Neuronal stem cell (in vitro differentiated cells): ENCODE measurements at regions not wholly inside any gene's neighbourhood (a gene's known extent, or its start where the extent isn't known, plus 50 kb on each side); places are given as distances from the start of the nearest gene placed in this dataset.

Source experiments
- DNase-seq: peaks from one replicate; pipeline ENCODE4 v3.0.0-alpha.2; 2013; ENCODE audit warnings: low spot score
- H2AFZ ChIP-seq: one replicate; pipeline ENCODE4 v1.6.1; 2013; ENCODE audit warnings: mild to moderate bottlenecking, low read length, inconsistent platforms
- H2AK5ac ChIP-seq: 2 replicates; pipeline ENCODE4 v1.6.1; 2013; ENCODE audit warnings: low read depth, mild to moderate bottlenecking, inconsistent platforms, low read length, moderate library complexity, mixed read lengths
- H2BK120ac ChIP-seq: 2 replicates; pipeline ENCODE4 v1.6.1; 2013; ENCODE audit warnings: low read depth, mild to moderate bottlenecking, inconsistent platforms, low read length, moderate library complexity, mixed read lengths
- H2BK12ac ChIP-seq: one replicate; pipeline ENCODE4 v1.6.1; 2013; ENCODE audit warnings: low read length, inconsistent platforms
- H2BK15ac ChIP-seq: 2 replicates; pipeline ENCODE4 v1.6.1; 2013; ENCODE audit warnings: mild to moderate bottlenecking, low read length, inconsistent platforms, mixed read lengths
- H2BK5ac ChIP-seq: one replicate; pipeline ENCODE4 v1.6.1; 2013; ENCODE audit warnings: inconsistent platforms, mild to moderate bottlenecking, low read length, moderate library complexity
- H3K14ac ChIP-seq: one replicate; pipeline ENCODE4 v1.6.1; 2013; ENCODE audit warnings: low read length, inconsistent platforms
- H3K18ac ChIP-seq: 2 replicates; pipeline ENCODE4 v1.6.1; 2013; ENCODE audit warnings: low read length, inconsistent platforms
- H3K23ac ChIP-seq: 2 replicates; pipeline ENCODE4 v1.6.1; 2013; ENCODE audit warnings: low read depth, mild to moderate bottlenecking, mixed read lengths, low read length, inconsistent platforms; ENCODE audit not compliant: poor library complexity
- H3K27ac ChIP-seq: replicated peaks from 3 replicates; pipeline ENCODE4 v1.5.1; 2013; ENCODE audit warnings: low read length, inconsistent platforms
- H3K27me3 ChIP-seq, 3 experiments: 2 replicates each; pipeline ENCODE4 v1.6.1; 2013; ENCODE audit warnings: low read length in 3 of 3, mild to moderate bottlenecking in 2 of 3, inconsistent platforms in 1 of 3, low read depth in 1 of 3, mixed read lengths in 1 of 3, moderate library complexity in 1 of 3; ENCODE audit not compliant: control insufficient read depth in 3 of 3, insufficient read depth in 3 of 3
- H3K36me3 ChIP-seq, 2 donors: replicated peaks in 1 of 2; 2 replicates each; pipeline ENCODE4 v1.6.1; 2013; ENCODE audit warnings: low read length in 2 of 2; ENCODE audit not compliant: control insufficient read depth in 2 of 2, insufficient read depth in 2 of 2
- H3K4ac ChIP-seq: 2 replicates; pipeline ENCODE4 v1.6.1; 2013; ENCODE audit warnings: inconsistent platforms, mild to moderate bottlenecking, low read length, moderate library complexity
- H3K4me1 ChIP-seq, 2 donors: 1 replicate in 1 of 2; 2 replicates in 1 of 2; pipeline ENCODE4 v1.6.1; 2013; ENCODE audit warnings: low read length in 2 of 2, low read depth in 1 of 2; ENCODE audit not compliant: control insufficient read depth in 2 of 2, insufficient read depth in 1 of 2
- H3K4me2 ChIP-seq: one replicate; pipeline ENCODE4 v1.6.1; 2013; ENCODE audit warnings: mild to moderate bottlenecking, low read length, inconsistent platforms; ENCODE audit not compliant: insufficient read depth, poor library complexity, severe bottlenecking
- H3K4me3 ChIP-seq, 2 donors: 2 replicates each; pipeline ENCODE4 v1.5.1; 2013; ENCODE audit warnings: low read length in 2 of 2, mild to moderate bottlenecking in 2 of 2, inconsistent platforms in 1 of 2, moderate library complexity in 1 of 2
- H3K79me1 ChIP-seq: one replicate; pipeline ENCODE4 v1.6.1; 2013; ENCODE audit warnings: low read depth, mild to moderate bottlenecking, inconsistent platforms, low read length, moderate library complexity
- H3K9ac ChIP-seq: one replicate; pipeline ENCODE4 v1.6.1; 2013; ENCODE audit warnings: mild to moderate bottlenecking, low read depth, low read length, inconsistent platforms; ENCODE audit not compliant: poor library complexity
- H3K9me3 ChIP-seq, 2 donors: replicated peaks in 1 of 2; 2 replicates each; pipeline versions ENCODE3 to v1.6.1; 2013; ENCODE audit warnings: low read length in 2 of 2, mild to moderate bottlenecking in 2 of 2, inconsistent platforms in 1 of 2, low read depth in 1 of 2, mixed read lengths in 1 of 2, moderate library complexity in 1 of 2; ENCODE audit not compliant: control insufficient read depth in 2 of 2, insufficient read depth in 1 of 2
- H4K8ac ChIP-seq: one replicate; pipeline ENCODE4 v1.6.1; 2013; ENCODE audit warnings: low read depth, mild to moderate bottlenecking, inconsistent platforms, low read length, moderate library complexity
- H4K91ac ChIP-seq: one replicate; pipeline ENCODE4 v1.6.1; 2013; ENCODE audit warnings: low read length, low read depth, mild to moderate bottlenecking, inconsistent platforms; ENCODE audit not compliant: poor library complexity
- WGBS, 2 donors: extraction: QIAGEN DNeasy Blood & Tissue Kit; methylation state at CpG; one replicate each; pipeline ENCODE4 v1.1.7; 2013; ENCODE audit warnings: missing lambda C conversion rate in 2 of 2, mixed read lengths in 1 of 2; ENCODE audit not compliant: insufficient read length in 2 of 2, insufficient replicate concordance in 1 of 2; ENCODE audit errors: extremely low coverage in 2 of 2; 5-methylcytosine and 5-hydroxymethylcytosine counted together

GRCh38 chr17:27085517-27085916, 208.4 kb upstream of the WSB1 start:
- no peak overlapping the region for H2AK5ac ChIP-seq
- H3K9ac ChIP-seq: no peak overlapping the region
- no peak overlapping the region for H3K14ac ChIP-seq
- H3K23ac ChIP-seq: no peak overlapping the region
- H3K9me3 ChIP-seq: peaks cover 0 to 30% of the 10 kb centered on the region in 2 donors
- no peaks in the 10 kb centered on the region for H3K79me1 ChIP-seq
- no peak overlapping the region for H2BK120ac ChIP-seq
- no peak overlapping the region for H3K4ac ChIP-seq
- H2BK5ac ChIP-seq: no peak overlapping the region
- no peaks in the 10 kb centered on the region for H3K27me3 ChIP-seq
- no peak overlapping the region for H3K27ac ChIP-seq
- H3K4me3 ChIP-seq: no peak overlapping the region
- H2AFZ ChIP-seq: no peak overlapping the region
- no peak overlapping the region for H2BK12ac ChIP-seq
- DNase-seq: no peak
- H3K4me2 ChIP-seq: no peak overlapping the region
- no peak overlapping the region for H4K8ac ChIP-seq
- no peak overlapping the region for H3K18ac ChIP-seq
- no peak overlapping the region for H2BK15ac ChIP-seq
- H4K91ac ChIP-seq: no peak overlapping the region
- H3K4me1 ChIP-seq: no peaks in the 10 kb centered on the region
- WGBS, 2 donors: no CpG with 5 or more reads among the region's 2 CpGs
- H3K36me3 ChIP-seq: no peaks in the 10 kb centered on the region

GRCh38 chr17:27086526-27086925, 207.4 kb upstream of the WSB1 start:
- H2AFZ ChIP-seq: no peak overlapping the region
- no peak overlapping the region for H2BK5ac ChIP-seq
- no peak overlapping the region for H2AK5ac ChIP-seq
- H3K14ac ChIP-seq: no peak overlapping the region
- H3K9me3 ChIP-seq: peaks cover 0 to 34% of the 10 kb centered on the region in 2 donors
- H4K8ac ChIP-seq: no peak overlapping the region
- H3K79me1 ChIP-seq: no peaks in the 10 kb centered on the region
- H3K4me1 ChIP-seq: no peaks in the 10 kb centered on the region
- H3K23ac ChIP-seq: no peak overlapping the region
- H4K91ac ChIP-seq: no peak overlapping the region
- H2BK15ac ChIP-seq: no peak overlapping the region
- H3K27ac ChIP-seq: no peak overlapping the region
- no peaks in the 10 kb centered on the region for H3K27me3 ChIP-seq
- H3K4me2 ChIP-seq: no peak overlapping the region
- H2BK12ac ChIP-seq: no peak overlapping the region
- no peak overlapping the region for H3K4me3 ChIP-seq
- H2BK120ac ChIP-seq: no peak overlapping the region
- H3K4ac ChIP-seq: no peak overlapping the region
- no CpG with 5 or more reads among the region's 4 CpGs for WGBS, 2 donors
- no peak overlapping the region for H3K18ac ChIP-seq
- H3K9ac ChIP-seq: no peak overlapping the region
- DNase-seq: no peak
- no peaks in the 10 kb centered on the region for H3K36me3 ChIP-seq

GRCh38 chr17:27087935-27088766, 205.8 kb upstream of the WSB1 start:
- H3K4me2 ChIP-seq: no peak overlapping the region
- no peak overlapping the region for H3K18ac ChIP-seq
- H3K4me3 ChIP-seq: no peak overlapping the region
- no peak overlapping the region for H2BK12ac ChIP-seq
- no peak overlapping the region for H3K27ac ChIP-seq
- H3K9ac ChIP-seq: no peak overlapping the region
- H4K8ac ChIP-seq: no peak overlapping the region
- no peak overlapping the region for H2AFZ ChIP-seq
- H3K36me3 ChIP-seq: no peaks in the 10 kb centered on the region
- H3K4ac ChIP-seq: no peak overlapping the region
- no peak overlapping the region for H2BK5ac ChIP-seq
- no peak overlapping the region for H2BK120ac ChIP-seq
- H2AK5ac ChIP-seq: no peak overlapping the region
- no peaks in the 10 kb centered on the region for H3K79me1 ChIP-seq
- no peak overlapping the region for H3K23ac ChIP-seq
- no peaks in the 10 kb centered on the region for H3K4me1 ChIP-seq
- no peak overlapping the region for H4K91ac ChIP-seq
- no peak for DNase-seq
- WGBS, 2 donors: 100% methylated on average over 2 to 3 of the region's 5 CpGs
- H2BK15ac ChIP-seq: no peak overlapping the region
- peaks cover 0 to 23% of the 10 kb centered on the region in 2 donors for H3K9me3 ChIP-seq
- no peak overlapping the region for H3K14ac ChIP-seq
- H3K27me3 ChIP-seq: no peaks in the 10 kb centered on the region

GRCh38 chr17:27088767-27089078, 205.2 kb upstream of the WSB1 start:
- H2BK120ac ChIP-seq: no peak overlapping the region
- H3K4ac ChIP-seq: no peak overlapping the region
- no peaks in the 10 kb centered on the region for H3K36me3 ChIP-seq
- H3K14ac ChIP-seq: no peak overlapping the region
- H3K4me2 ChIP-seq: no peak overlapping the region
- no peak overlapping the region for H2BK12ac ChIP-seq
- peaks cover 0 to 18% of the 10 kb centered on the region in 2 donors for H3K9me3 ChIP-seq
- H4K8ac ChIP-seq: no peak overlapping the region
- H3K18ac ChIP-seq: no peak overlapping the region
- H3K23ac ChIP-seq: no peak overlapping the region
- no peak overlapping the region for H3K27ac ChIP-seq
- WGBS, 2 donors: no CpG with 5 or more reads among the region's 8 CpGs
- H2BK15ac ChIP-seq: no peak overlapping the region
- H3K4me1 ChIP-seq: no peaks in the 10 kb centered on the region
- H3K4me3 ChIP-seq: no peak overlapping the region
- no peak overlapping the region for H2BK5ac ChIP-seq
- no peak overlapping the region for H3K9ac ChIP-seq
- no peaks in the 10 kb centered on the region for H3K27me3 ChIP-seq
- DNase-seq: no peak
- no peaks in the 10 kb centered on the region for H3K79me1 ChIP-seq
- H4K91ac ChIP-seq: no peak overlapping the region
- no peak overlapping the region for H2AK5ac ChIP-seq
- no peak overlapping the region for H2AFZ ChIP-seq
